ENCODE measurements at regions not wholly inside any gene's neighbourhood (a gene's known extent, or its start where the extent isn't known, plus 50 kb on each side); places are given as distances from the start of the nearest gene placed in this dataset.

GRCh38 chr2:160869411-160869810 lies 290.8 kb upstream of the TANK start:
- H3K36me3 ChIP-seq (ENCODE audit: insufficient read depth), result no peaks in the 10 kb centered on the region
- no peak for DNase-seq (ENCODE audit: extremely low spot score)
- no peak overlapping the region for H3K27ac ChIP-seq (ENCODE audit: low read depth)
- H3K4me1 ChIP-seq (ENCODE audit: insufficient read depth), result no peaks in the 10 kb centered on the region
- no peak overlapping the region for H3K4me3 ChIP-seq (ENCODE audit: low read depth, low read length)
- 57% methylated on average over 2 of the region's 2 CpGs for WGBS

GRCh38 chr2:160870729-160871465 lies 289.3 kb upstream of the TANK start:
- H3K4me3 ChIP-seq (ENCODE audit: low read depth, low read length), result no peak overlapping the region
- no peaks in the 10 kb centered on the region for H3K4me1 ChIP-seq (ENCODE audit: insufficient read depth)
- DNase-seq (ENCODE audit: extremely low spot score), result no peak
- WGBS, result 48% methylated on average over 6 of the region's 6 CpGs
- H3K27ac ChIP-seq (ENCODE audit: low read depth), result no peak overlapping the region
- H3K36me3 ChIP-seq (ENCODE audit: insufficient read depth), result no peaks in the 10 kb centered on the region

- DNase-seq (ENCODE audit: extremely low spot score), result no peak
- Histone ChIP-seq H3K27ac (ENCODE audit: low read depth) (no peak overlapping the region), H3K4me3 (ENCODE audit: low read depth, low read length) (no peak overlapping the region), H3K4me1 (ENCODE audit: insufficient read depth) (no peaks in the 10 kb centered on the region), H3K36me3 (ENCODE audit: insufficient read depth) (no peaks in the 10 kb centered on the region)
- WGBS, result 97% methylated on average over 7 of the region's 7 CpGs
Observed at GRCh38 chr2:160871953-160872352, 288.3 kb upstream of the TANK start.

- Histone ChIP-seq H3K27ac (ENCODE audit: low read depth) (no peak overlapping the region), H3K4me1 (ENCODE audit: insufficient read depth) (no peaks in the 10 kb centered on the region), H3K4me3 (ENCODE audit: low read depth, low read length) (no peak overlapping the region), H3K36me3 (ENCODE audit: insufficient read depth) (no peaks in the 10 kb centered on the region)
- WGBS, result over 99% methylated on average over 2 of the region's 2 CpGs
- no peak for DNase-seq (ENCODE audit: extremely low spot score)
Observed at GRCh38 chr2:160876029-160876428, 284.2 kb upstream of the TANK start.

GRCh38 chr2:160876765-160877164 lies 283.5 kb upstream of the TANK start:
- WGBS, result 89% methylated on average over 3 of the region's 3 CpGs
- Histone ChIP-seq H3K36me3 (ENCODE audit: insufficient read depth) (no peaks in the 10 kb centered on the region), H3K27ac (ENCODE audit: low read depth) (no peak overlapping the region), H3K4me3 (ENCODE audit: low read depth, low read length) (no peak overlapping the region), H3K4me1 (ENCODE audit: insufficient read depth) (no peaks in the 10 kb centered on the region)
- no peak for DNase-seq (ENCODE audit: extremely low spot score)

GRCh38 chr2:160878618-160879017 lies 281.6 kb upstream of the TANK start:
- no peak for DNase-seq (ENCODE audit: extremely low spot score)
- Histone ChIP-seq H3K27ac (ENCODE audit: low read depth) (no peak overlapping the region), H3K4me1 (ENCODE audit: insufficient read depth) (no peaks in the 10 kb centered on the region)

GRCh38 chr2:160882906-160883305 lies 277.3 kb upstream of the TANK start:
- 93% methylated on average over 3 of the region's 3 CpGs for WGBS
- no peak overlapping the region for H3K27ac ChIP-seq (ENCODE audit: low read depth)
- DNase-seq (ENCODE audit: extremely low spot score), result no peak
- H3K4me3 ChIP-seq (ENCODE audit: low read depth, low read length), result no peak overlapping the region
- no peaks in the 10 kb centered on the region for H3K36me3 ChIP-seq (ENCODE audit: insufficient read depth)
- no peaks in the 10 kb centered on the region for H3K4me1 ChIP-seq (ENCODE audit: insufficient read depth)

More at GRCh38 chr2:160878618-160879017, 281.6 kb upstream of the TANK start:
- no peaks in the 10 kb centered on the region for H3K36me3 ChIP-seq (ENCODE audit: insufficient read depth)
- H3K4me3 ChIP-seq (ENCODE audit: low read depth, low read length), result no peak overlapping the region

- H3K36me3 ChIP-seq (ENCODE audit: insufficient read depth), result no peaks in the 10 kb centered on the region
- no peak overlapping the region for H3K4me3 ChIP-seq (ENCODE audit: low read depth, low read length)
- 88% methylated on average over 6 of the region's 6 CpGs for WGBS
- DNase-seq (ENCODE audit: extremely low spot score), result no peak
- H3K27ac ChIP-seq (ENCODE audit: low read depth), result no peak overlapping the region
- H3K4me1 ChIP-seq (ENCODE audit: insufficient read depth), result no peaks in the 10 kb centered on the region
Observed at GRCh38 chr2:160884056-160884455, 276.2 kb upstream of the TANK start.

GRCh38 chr2:160889439-160890170 lies 270.6 kb upstream of the TANK start:
- DNase-seq (ENCODE audit: extremely low spot score), result no peak
- 97% methylated on average over 4 of the region's 4 CpGs for WGBS
- H3K4me3 ChIP-seq (ENCODE audit: low read depth, low read length), result no peak overlapping the region
- H3K36me3 ChIP-seq (ENCODE audit: insufficient read depth), result no peaks in the 10 kb centered on the region
- no peak overlapping the region for H3K27ac ChIP-seq (ENCODE audit: low read depth)
- H3K4me1 ChIP-seq (ENCODE audit: insufficient read depth), result no peaks in the 10 kb centered on the region

GRCh38 chr2:160890667-160891352 lies 269.4 kb upstream of the TANK start:
- no peak for DNase-seq (ENCODE audit: extremely low spot score)

GRCh38 chr2:160891353-160891740 lies 268.9 kb upstream of the TANK start:
- Histone ChIP-seq H3K4me3 (ENCODE audit: low read depth, low read length) (no peak overlapping the region), H3K27ac (ENCODE audit: low read depth) (no peak overlapping the region), H3K36me3 (ENCODE audit: insufficient read depth) (no peaks in the 10 kb centered on the region), H3K4me1 (ENCODE audit: insufficient read depth) (no peaks in the 10 kb centered on the region)
- DNase-seq (ENCODE audit: extremely low spot score), result no peak
- 90% methylated on average over 6 of the region's 6 CpGs for WGBS

More at GRCh38 chr2:160890667-160891352, 269.4 kb upstream of the TANK start:
- no peaks in the 10 kb centered on the region for H3K36me3 ChIP-seq (ENCODE audit: insufficient read depth)
- H3K4me1 ChIP-seq (ENCODE audit: insufficient read depth), result no peaks in the 10 kb centered on the region
- no peak overlapping the region for H3K27ac ChIP-seq (ENCODE audit: low read depth)
- WGBS, result 88% methylated on average over 3 of the region's 3 CpGs
- no peak overlapping the region for H3K4me3 ChIP-seq (ENCODE audit: low read depth, low read length)

GRCh38 chr2:160892204-160892603 lies 268.0 kb upstream of the TANK start:
- H3K36me3 ChIP-seq (ENCODE audit: insufficient read depth), result no peaks in the 10 kb centered on the region
- no peak overlapping the region for H3K27ac ChIP-seq (ENCODE audit: low read depth)
- no peak overlapping the region for H3K4me3 ChIP-seq (ENCODE audit: low read depth, low read length)
- H3K4me1 ChIP-seq (ENCODE audit: insufficient read depth), result no peaks in the 10 kb centered on the region
- DNase-seq (ENCODE audit: extremely low spot score), result no peak
- 77% methylated on average over 7 of the region's 7 CpGs for WGBS

- 84% methylated on average over 8 of the region's 8 CpGs for WGBS
- no peak for DNase-seq (ENCODE audit: extremely low spot score)
- Histone ChIP-seq H3K36me3 (ENCODE audit: insufficient read depth) (no peaks in the 10 kb centered on the region), H3K4me1 (ENCODE audit: insufficient read depth) (no peaks in the 10 kb centered on the region), H3K4me3 (ENCODE audit: low read depth, low read length) (no peak overlapping the region), H3K27ac (ENCODE audit: low read depth) (no peak overlapping the region)
Observed at GRCh38 chr2:160893581-160893980, 266.6 kb upstream of the TANK start.

Data from urinary bladder (tissue), 3 donors.